PC-3 (cell line): ENCODE measurements at regions not wholly inside any gene's neighbourhood (a gene's known extent, or its start where the extent isn't known, plus 50 kb on each side); places are given as distances from the start of the nearest gene placed in this dataset.

Experiments
- ATAC-seq: fragments of 200-7000 bp; cut with Tn5 transposase; 2 replicates; pipeline ENCODE4 v1.9.1; 2020; ENCODE audit warnings: mild to moderate bottlenecking, moderate library complexity
- BruUV-seq: library from RNA; stranded (reverse); fragments of 400-500 nt; replicated peaks from 2 replicates; lab custom pipeline; 2021; lab: Mats Ljungman, UMichigan
- CTCF ChIA-PET: fragments of 300-600 bp; sonication (Branson Sonifier 250); formaldehyde crosslinking; loops from one replicate; lab custom pipeline; 2022; ENCODE audit warnings: antibody characterized with exemption; lab: Charles Lee
- POLR2A ChIA-PET: fragments of 300-600 bp; sonication (Branson Sonifier 250); formaldehyde crosslinking; loops from one replicate; lab custom pipeline; 2022; ENCODE audit warnings: antibody characterized with exemption; ENCODE audit not compliant: unreplicated experiment; lab: Charles Lee
- DNase-seq: peaks from one replicate; pipeline ENCODE4 v3.0.0-alpha.2; 2015
- H2AFZ ChIP-seq: fragments of 300-600 bp; sonication (generic); 2 replicates; pipeline ENCODE4 v1.6.0; 2016; ENCODE audit warnings: antibody characterized with exemption, low read length
- H3F3A ChIP-seq: fragments of 300-600 bp; sonication (generic); one replicate; pipeline ENCODE4 v1.6.0; 2017; ENCODE audit warnings: antibody characterized with exemption, low read length, control low read depth, mild to moderate bottlenecking; ENCODE audit not compliant: unreplicated experiment
- H3K27ac ChIP-seq: fragments of 300-600 bp; sonication (generic); 2 replicates; pipeline ENCODE4 v1.5.1; 2016; ENCODE audit warnings: mild to moderate bottlenecking, low read length
- H3K27me3 ChIP-seq: fragments of 300-600 bp; sonication (generic); 2 replicates; pipeline ENCODE4 v1.6.1; 2016; ENCODE audit warnings: low read length, mixed read lengths
- H3K36me3 ChIP-seq: fragments of 300-600 bp; sonication (generic); 2 replicates; pipeline ENCODE4 v1.6.1; 2016; ENCODE audit warnings: low read depth, mixed run types, low read length, mixed read lengths
- H3K4me1 ChIP-seq: fragments of 300-600 bp; sonication (generic); 2 replicates; pipeline ENCODE4 v1.5.1; 2016; ENCODE audit warnings: low read length; ENCODE audit not compliant: insufficient read depth
- H3K4me2 ChIP-seq: fragments of 300-600 bp; sonication (generic); 2 replicates; pipeline ENCODE4 v1.6.0; 2016; ENCODE audit warnings: low read length
- H3K4me3 ChIP-seq: fragments of 300-600 bp; sonication (generic); 2 replicates; pipeline ENCODE4 v1.5.1; 2016; ENCODE audit warnings: mild to moderate bottlenecking, low read length, mixed read lengths
- H3K79me2 ChIP-seq: fragments of 300-600 bp; sonication (generic); 2 replicates; pipeline ENCODE4 v1.6.1; 2017; ENCODE audit warnings: low read length, mixed read lengths
- H3K9ac ChIP-seq: fragments of 300-600 bp; sonication (generic); 2 replicates; pipeline ENCODE4 v1.6.0; 2016; ENCODE audit warnings: mild to moderate bottlenecking, low read length
- H3K9me2 ChIP-seq: fragments of 300-600 bp; sonication (generic); replicated peaks from 2 replicates; pipeline ENCODE4 v1.6.1; 2016; ENCODE audit warnings: mixed run types, low read length, mixed read lengths
- H3K9me3 ChIP-seq: fragments of 300-600 bp; sonication (generic); 2 replicates; pipeline ENCODE4 v1.6.1; 2016; ENCODE audit warnings: low read length, mixed read lengths
- H4K20me1 ChIP-seq: fragments of 300-600 bp; sonication (generic); 2 replicates; pipeline ENCODE4 v1.6.1; 2016; ENCODE audit warnings: low read length, mixed read lengths
- CTCF ChIP-seq: fragments of 300-600 bp; sonication (generic); conservative IDR thresholded peaks from 2 replicates; pipeline ENCODE4 v1.5.1; 2017; ENCODE audit warnings: antibody characterized with exemption, low read depth, mild to moderate bottlenecking, low read length
- EZH2 ChIP-seq: fragments of 300-600 bp; sonication (generic); IDR thresholded peaks from one replicate; pipeline ENCODE4 v1.6.1; 2017; ENCODE audit warnings: antibody characterized with exemption, mild to moderate bottlenecking, low read length; ENCODE audit not compliant: unreplicated experiment
- EZH2phosphoT487 ChIP-seq: fragments of 300-600 bp; sonication (generic); IDR thresholded peaks from 2 replicates; pipeline ENCODE4 v1.6.1; 2018; ENCODE audit warnings: mild to moderate bottlenecking, antibody characterized with exemption, low read length, borderline replicate concordance
- intact Hi-C: fragments of 100-400 bp; cut with micrococcal nuclease; formaldehyde crosslinking; loops from 2 replicates; pipeline ENCODE4 v1.9.0; 2023

GRCh38 chr5:88376728-88377127, 108.1 kb upstream of the TMEM161B start:
- intact Hi-C loops = no loop called here
- H3K4me1 ChIP-seq = no peaks in the 10 kb centered on the region; the same call in 1 of the 2 replicates
- ATAC-seq (no peak), DNase-seq (no peak)
- no peak overlapping the region for H3K4me2 ChIP-seq
- ChIA-PET CTCF (no interaction called here), POLR2A (no interaction called here)
- no peak overlapping the region for H3K4me3 ChIP-seq
- H3K36me3 ChIP-seq = no peaks in the 10 kb centered on the region
- no peak overlapping the region for H2AFZ ChIP-seq
- H3K9ac ChIP-seq = no peak overlapping the region
- no peaks in the 10 kb centered on the region for H3K79me2 ChIP-seq
- no peaks in the 10 kb centered on the region for H3K9me2 ChIP-seq
- no peaks in the 10 kb centered on the region for H3F3A ChIP-seq
- TF ChIP-seq CTCF (no peak), EZH2phosphoT487 (no peak), EZH2 (no peak)
- H3K27ac ChIP-seq = no peak overlapping the region
- H3K27me3 ChIP-seq = no peaks in the 10 kb centered on the region
- no peaks in the 10 kb centered on the region for H3K9me3 ChIP-seq
- H4K20me1 ChIP-seq = no peaks in the 10 kb centered on the region
- no TSS peak for BruUV-seq

DNA sequence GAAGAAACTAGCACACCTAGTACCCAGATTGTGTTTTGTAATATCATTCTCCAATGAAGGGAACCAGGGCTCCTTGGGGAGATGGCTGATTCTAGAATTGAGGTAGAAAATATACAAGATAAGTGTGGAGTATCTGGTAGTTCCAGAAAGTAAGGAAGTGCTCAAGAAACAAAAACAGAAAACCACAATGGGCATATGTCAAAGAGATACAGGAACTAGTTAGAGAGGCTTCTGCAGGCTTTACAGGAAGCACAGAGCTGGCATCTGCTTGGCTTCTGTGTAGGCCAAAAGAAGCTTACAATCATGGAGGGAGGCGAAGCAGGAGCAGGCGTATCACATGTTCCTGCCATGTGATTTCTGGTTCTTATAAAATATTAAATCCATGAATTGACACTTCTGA, 105.7 kb upstream of the TMEM161B start:
- H3K4me2 ChIP-seq = no peak overlapping the region
- DNase-seq = no peak
- H3K36me3 ChIP-seq = no peaks in the 10 kb centered on the region
- TF ChIP-seq EZH2phosphoT487 = no peak
- no peak for TF ChIP-seq CTCF
- TF ChIP-seq EZH2 = no peak
- ChIA-PET CTCF (no interaction called here), POLR2A (no interaction called here)
- H3K27ac ChIP-seq = no peak overlapping the region
- H3F3A ChIP-seq = no peaks in the 10 kb centered on the region
- no peaks in the 10 kb centered on the region for H3K9me2 ChIP-seq
- ATAC-seq = no peak
- H3K27me3 ChIP-seq = no peaks in the 10 kb centered on the region
- intact Hi-C loops = no loop called here
- no peaks in the 10 kb centered on the region; the same call in 1 of the 2 replicates for H3K4me1 ChIP-seq
- BruUV-seq = no TSS peak
- no peak overlapping the region for H3K4me3 ChIP-seq
- no peak overlapping the region for H3K9ac ChIP-seq
- H3K9me3 ChIP-seq = no peaks in the 10 kb centered on the region
- H4K20me1 ChIP-seq = no peaks in the 10 kb centered on the region
- H2AFZ ChIP-seq = no peak overlapping the region
- no peaks in the 10 kb centered on the region for H3K79me2 ChIP-seq

- Histone ChIP-seq H3K27ac (no peak overlapping the region), H3K27me3 (no peaks in the 10 kb centered on the region), H3K9ac (no peak overlapping the region), H4K20me1 (no peaks in the 10 kb centered on the region), H3K79me2 (no peaks in the 10 kb centered on the region), H3K9me2 (no peaks in the 10 kb centered on the region), H3F3A (no peaks in the 10 kb centered on the region), H3K4me2 (no peak overlapping the region), H3K36me3 (no peaks in the 10 kb centered on the region), H3K4me1 (no peaks in the 10 kb centered on the region; the same call in 1 of the 2 replicates), H3K4me3 (no peak overlapping the region), H2AFZ (no peak overlapping the region), H3K9me3 (no peaks in the 10 kb centered on the region)
- no peak for ATAC-seq
- no peak for DNase-seq
- ChIA-PET POLR2A (no interaction called here), CTCF (no interaction called here)
- no TSS peak for BruUV-seq
- TF ChIP-seq CTCF (no peak), EZH2phosphoT487 (no peak), EZH2 (no peak)
- intact Hi-C loops = no loop called here
These were observed 102.2 kb upstream of the TMEM161B start for GRCh38 chr5:88370824-88371223.
